CD14-positive monocyte (primary cell): ENCODE measurements at regions not wholly inside any gene's neighbourhood (a gene's known extent, or its start where the extent isn't known, plus 50 kb on each side); places are given as distances from the start of the nearest gene placed in this dataset.
"Not testable (repeated sequence)": the region's sequence is repeated elsewhere in the genome, so short reads cannot be mapped to it uniquely, and the experiment has no call there.

Source experiments
- DNase-seq, 3 donors: peaks; one replicate each; pipeline ENCODE4 v3.0.0-alpha.2; 2011 to 2022
- H2AFZ ChIP-seq: 2 replicates; pipeline ENCODE4 v1.6.0; 2012; ENCODE audit warnings: mild to moderate bottlenecking, low read depth, low read length, inconsistent platforms; ENCODE audit not compliant: insufficient read depth, poor library complexity, severe bottlenecking
- H3K27ac ChIP-seq, 2 donors: 1 replicate in 1 of 2; 2 replicates in 1 of 2; pipeline ENCODE4 v1.5.1; 2012 to 2013; ENCODE audit warnings: low read length in 2 of 2, control low read depth in 1 of 2, inconsistent platforms in 1 of 2, low read depth in 1 of 2, mild to moderate bottlenecking in 1 of 2
- H3K27me3 ChIP-seq, 2 donors: one replicate each; pipeline versions ENCODE4 v1.6.0 to v1.6.1; 2011 to 2013; ENCODE audit warnings: low read length in 2 of 2; ENCODE audit not compliant: control insufficient read depth in 2 of 2, insufficient read depth in 2 of 2
- H3K36me3 ChIP-seq, 2 donors: replicated peaks in 1 of 2; 1 replicate in 1 of 2; 2 replicates in 1 of 2; pipeline versions ENCODE4 v1.5.1 to v1.6.1; 2012 to 2013; ENCODE audit warnings: low read length in 2 of 2, control low read depth in 1 of 2, inconsistent platforms in 1 of 2, mild to moderate bottlenecking in 1 of 2; ENCODE audit not compliant: insufficient read depth in 2 of 2, control insufficient read depth in 1 of 2
- H3K4me1 ChIP-seq, 2 donors: 1 replicate in 1 of 2; 2 replicates in 1 of 2; pipeline versions ENCODE4 v1.5.1 to v1.6.1; 2012 to 2013; ENCODE audit warnings: low read length in 2 of 2, control low read depth in 1 of 2, inconsistent platforms in 1 of 2, mild to moderate bottlenecking in 1 of 2, moderate library complexity in 1 of 2; ENCODE audit not compliant: insufficient read depth in 2 of 2, control insufficient read depth in 1 of 2
- H3K4me2 ChIP-seq: replicated peaks from 2 replicates; pipeline ENCODE3; 2012; ENCODE audit warnings: low read length, moderate library complexity, mild to moderate bottlenecking; ENCODE audit not compliant: poor library complexity, severe bottlenecking; ENCODE audit errors: extremely low read depth
- H3K4me3 ChIP-seq, 3 experiments: fragments of 200-600 bp in 1 of 3; sonication (generic) in 1 of 3; replicated peaks in 1 of 3; 1 replicate in 2 of 3; 2 replicates in 1 of 3; pipeline ENCODE4 v1.5.1; 2011 to 2013; ENCODE audit warnings: low read length in 3 of 3, mild to moderate bottlenecking in 3 of 3, control low read depth in 2 of 3, low read depth in 2 of 3, inconsistent platforms in 1 of 3, moderate library complexity in 1 of 3
- H3K79me2 ChIP-seq: 2 replicates; pipeline ENCODE4 v1.6.0; 2012; ENCODE audit warnings: mild to moderate bottlenecking, control low read depth, inconsistent platforms, low read length, moderate library complexity; ENCODE audit not compliant: insufficient read depth
- H3K9ac ChIP-seq: 2 replicates; pipeline ENCODE4 v1.6.0; 2017; ENCODE audit warnings: low read length, mild to moderate bottlenecking; ENCODE audit not compliant: insufficient read depth, poor library complexity, severe bottlenecking
- H3K9me3 ChIP-seq, 2 donors: replicated peaks in 1 of 2; 1 replicate in 1 of 2; 2 replicates in 1 of 2; pipeline versions ENCODE4 v1.5.1 to v1.6.1; 2012 to 2013; ENCODE audit warnings: low read length in 2 of 2, control low read depth in 1 of 2; ENCODE audit not compliant: control insufficient read depth in 1 of 2, insufficient read depth in 1 of 2
- H4K20me1 ChIP-seq: 2 replicates; pipeline ENCODE4 v1.6.0; 2012; ENCODE audit warnings: mild to moderate bottlenecking, low read length, control low read depth, moderate library complexity; ENCODE audit not compliant: insufficient read depth
- H3K27ac Mint-ChIP-seq, 7 donors: one replicate each; pipeline ENCODE4 v1.8.0; 2020; ENCODE audit warnings: mild to moderate bottlenecking in 7 of 7, mixed read lengths in 7 of 7, moderate library complexity in 6 of 7, inconsistent platforms in 2 of 7
- H3K27me3 Mint-ChIP-seq, 3 donors: one replicate each; pipeline ENCODE4 v1.8.0; 2021 to 2022; ENCODE audit warnings: low read depth in 3 of 3, mild to moderate bottlenecking in 3 of 3, mixed read lengths in 3 of 3, moderate library complexity in 3 of 3, inconsistent platforms in 1 of 3
- H3K36me3 Mint-ChIP-seq, 2 donors: one replicate each; pipeline ENCODE4 v1.8.0; 2020; ENCODE audit warnings: mixed read lengths in 2 of 2, inconsistent platforms in 1 of 2, mild to moderate bottlenecking in 1 of 2
- H3K4me1 Mint-ChIP-seq: one replicate; pipeline ENCODE4 v1.8.0; 2020; ENCODE audit warnings: mild to moderate bottlenecking, mixed read lengths
- H3K4me3 Mint-ChIP-seq, 2 donors: one replicate each; pipeline ENCODE4 v1.8.0; 2020; ENCODE audit warnings: mild to moderate bottlenecking in 2 of 2, mixed read lengths in 2 of 2, moderate library complexity in 1 of 2
- H3K9me3 Mint-ChIP-seq, 7 donors: one replicate each; pipeline ENCODE4 v1.8.0; 2020 to 2022; ENCODE audit warnings: mixed read lengths in 7 of 7, mild to moderate bottlenecking in 6 of 7, moderate library complexity in 6 of 7, inconsistent platforms in 2 of 7
- WGBS: methylation state at CpG from one replicate; pipeline ENCODE4 v1.1.5; 2013; ENCODE audit warnings: missing lambda C conversion rate; ENCODE audit not compliant: insufficient coverage; 5-methylcytosine and 5-hydroxymethylcytosine counted together
- intact Hi-C, 2 donors: fragments of 100-400 bp; cut with micrococcal nuclease; formaldehyde crosslinking; loops; one replicate each; pipeline versions ENCODE4 v1.15.0 to v1.15.1; 2023
- TF ChIP-seq, protein P1 (sequence below): fragments of 200-600 bp; IDR thresholded peaks from one replicate; pipeline ENCODE4 v1.8.0; 2022; ENCODE audit warnings: antibody characterized with exemption, mild to moderate bottlenecking

DNA sequence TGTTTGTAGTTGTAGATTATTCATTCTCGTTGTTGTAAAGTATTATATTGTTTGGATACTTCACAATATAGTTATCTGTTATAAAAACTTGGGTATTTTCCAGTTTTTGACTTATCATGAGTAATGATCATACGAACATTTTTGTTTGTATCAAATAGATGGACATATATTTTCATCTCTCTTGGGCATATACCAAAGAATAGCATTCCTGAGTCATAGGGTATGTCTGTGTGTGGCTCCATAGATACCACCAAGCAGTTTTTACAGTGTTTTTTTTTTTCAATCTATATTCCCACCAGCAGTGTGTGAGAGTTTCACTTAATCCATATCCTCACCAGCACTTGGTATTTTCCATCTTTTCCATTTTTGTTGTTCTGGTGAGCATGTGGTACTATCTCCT lies 89.7 kb upstream of the RAB40AL start:
- Mint-ChIP-seq H3K9me3 (no peaks in the 10 kb centered on the region), H3K36me3 (peaks cover 2 to 3% of the 10 kb centered on the region in 2 donors), H3K27me3 (peaks cover 0 to 3% (median 0%) of the 10 kb centered on the region in 3 donors), H3K4me3 (no peak overlapping the region), H3K4me1 (no peaks in the 10 kb centered on the region), H3K27ac (no peak overlapping the region)
- Histone ChIP-seq H3K27ac (no peak overlapping the region), H3K9me3 (no peaks in the 10 kb centered on the region), H3K79me2 (no peaks in the 10 kb centered on the region), H2AFZ (no peak overlapping the region), H3K9ac (no peak overlapping the region), H3K27me3 (no peaks in the 10 kb centered on the region), H3K4me3 (no peak overlapping the region), H3K4me2 (no peak overlapping the region), H4K20me1 (no peaks in the 10 kb centered on the region), H3K4me1 (no peaks in the 10 kb centered on the region), H3K36me3 (no peaks in the 10 kb centered on the region)
- no peak for DNase-seq
- intact Hi-C loops = no loop called here
- TF ChIP-seq, protein P1, sequence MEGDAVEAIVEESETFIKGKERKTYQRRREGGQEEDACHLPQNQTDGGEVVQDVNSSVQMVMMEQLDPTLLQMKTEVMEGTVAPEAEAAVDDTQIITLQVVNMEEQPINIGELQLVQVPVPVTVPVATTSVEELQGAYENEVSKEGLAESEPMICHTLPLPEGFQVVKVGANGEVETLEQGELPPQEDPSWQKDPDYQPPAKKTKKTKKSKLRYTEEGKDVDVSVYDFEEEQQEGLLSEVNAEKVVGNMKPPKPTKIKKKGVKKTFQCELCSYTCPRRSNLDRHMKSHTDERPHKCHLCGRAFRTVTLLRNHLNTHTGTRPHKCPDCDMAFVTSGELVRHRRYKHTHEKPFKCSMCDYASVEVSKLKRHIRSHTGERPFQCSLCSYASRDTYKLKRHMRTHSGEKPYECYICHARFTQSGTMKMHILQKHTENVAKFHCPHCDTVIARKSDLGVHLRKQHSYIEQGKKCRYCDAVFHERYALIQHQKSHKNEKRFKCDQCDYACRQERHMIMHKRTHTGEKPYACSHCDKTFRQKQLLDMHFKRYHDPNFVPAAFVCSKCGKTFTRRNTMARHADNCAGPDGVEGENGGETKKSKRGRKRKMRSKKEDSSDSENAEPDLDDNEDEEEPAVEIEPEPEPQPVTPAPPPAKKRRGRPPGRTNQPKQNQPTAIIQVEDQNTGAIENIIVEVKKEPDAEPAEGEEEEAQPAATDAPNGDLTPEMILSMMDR = no peak
- WGBS = no CpG with 5 or more reads among the region's 2 CpGs

- WGBS = no CpG with 5 or more reads among the region's 1 CpG
- peaks cover 0 to 3% (median 0%) of the 10 kb centered on the region in 3 donors for H3K27me3 Mint-ChIP-seq
These were observed 87.7 kb upstream of the RAB40AL start for GRCh38 chrX:102849396-102849795.

GRCh38 chrX:102858826-102859549 lies 78.1 kb upstream of the RAB40AL start:
- H3K27me3 Mint-ChIP-seq, H3K4me3 Mint-ChIP-seq, H3K9me3 ChIP-seq, H4K20me1 ChIP-seq, H3K27ac ChIP-seq, H3K9ac ChIP-seq, H3K79me2 ChIP-seq, H3K27ac Mint-ChIP-seq, H3K4me1 ChIP-seq, DNase-seq, H3K36me3 Mint-ChIP-seq, H3K27me3 ChIP-seq, H3K9me3 Mint-ChIP-seq, H2AFZ ChIP-seq, H3K4me1 Mint-ChIP-seq, H3K36me3 ChIP-seq, H3K4me2 ChIP-seq, intact Hi-C loops, H3K4me3 ChIP-seq: not testable (repeated sequence)
- 92% methylated on average over 3 of the region's 8 CpGs for WGBS

More at GRCh38 chrX:102849396-102849795, 87.7 kb upstream of the RAB40AL start:
- Mint-ChIP-seq H3K4me3 (no peak overlapping the region), H3K36me3 (peaks cover 3 to 6% of the 10 kb centered on the region in 2 donors), H3K27ac (no peak overlapping the region), H3K4me1 (no peaks in the 10 kb centered on the region), H3K9me3 (no peaks in the 10 kb centered on the region)
- Histone ChIP-seq H3K79me2 (no peaks in the 10 kb centered on the region), H3K27me3 (no peaks in the 10 kb centered on the region), H3K9ac (no peak overlapping the region), H2AFZ (no peak overlapping the region), H3K36me3 (no peaks in the 10 kb centered on the region), H3K4me2 (no peak overlapping the region), H3K4me1 (no peaks in the 10 kb centered on the region), H3K4me3 (no peak overlapping the region), H4K20me1 (no peaks in the 10 kb centered on the region), H3K27ac (no peak overlapping the region), H3K9me3 (no peaks in the 10 kb centered on the region)
- intact Hi-C loops = no loop called here
- TF ChIP-seq, protein P1 = no peak
- no peak for DNase-seq
